Gastrocnemius medialis (tissue), 4 donors: ENCODE measurements at regions not wholly inside any gene's neighbourhood (a gene's known extent, or its start where the extent isn't known, plus 50 kb on each side); places are given as distances from the start of the nearest gene placed in this dataset.

Experiments
- POLR2A ChIP-seq, 2 donors: fragments of 450-650 bp; IDR thresholded peaks; one replicate each; pipeline ENCODE4 v1.6.1; 2017; ENCODE audit warnings: antibody characterized with exemption in 2 of 2, mild to moderate bottlenecking in 2 of 2, moderate library complexity in 2 of 2
- TF ChIP-seq, protein P1 (sequence below), 5 experiments: fragments of 450-650 bp in 3 of 5; fragments of 200-600 bp in 2 of 5; sonication (generic) in 2 of 5; IDR thresholded peaks in 4 of 5; conservative IDR thresholded peaks in 1 of 5; 1 replicate in 4 of 5; 2 replicates in 1 of 5; pipeline ENCODE4 v1.5.1; 2016 to 2019; ENCODE audit warnings: antibody characterized with exemption in 5 of 5, mild to moderate bottlenecking in 3 of 5, moderate library complexity in 3 of 5

DNA sequence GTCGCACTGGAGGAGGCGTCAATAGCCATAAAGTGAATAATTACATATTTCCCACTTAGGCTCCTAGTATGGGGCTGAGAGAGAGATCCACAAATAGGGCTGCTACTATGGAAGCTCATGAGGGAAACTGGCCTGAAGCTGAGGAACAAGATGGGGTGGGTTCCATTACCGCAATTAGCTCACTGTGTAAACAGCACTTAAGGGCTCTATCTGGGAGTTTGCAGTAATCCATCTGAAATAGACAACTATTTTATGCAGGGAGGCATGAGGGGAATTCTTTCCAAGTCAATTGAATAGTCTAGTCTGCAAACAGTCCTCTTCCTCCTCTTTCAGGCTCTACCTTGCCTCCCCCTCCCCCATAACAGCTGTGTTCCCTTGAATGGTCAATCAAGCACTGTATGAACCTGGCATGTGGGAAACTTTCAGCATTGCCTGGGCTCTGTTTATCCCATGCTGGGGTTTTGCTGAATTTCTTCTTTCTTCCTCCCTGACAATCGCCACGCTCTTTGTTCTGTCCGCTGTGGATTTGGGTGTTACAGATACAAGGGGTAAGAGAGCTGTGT is 56.1 kb upstream of the MAF start:
- TF ChIP-seq, protein P1, sequence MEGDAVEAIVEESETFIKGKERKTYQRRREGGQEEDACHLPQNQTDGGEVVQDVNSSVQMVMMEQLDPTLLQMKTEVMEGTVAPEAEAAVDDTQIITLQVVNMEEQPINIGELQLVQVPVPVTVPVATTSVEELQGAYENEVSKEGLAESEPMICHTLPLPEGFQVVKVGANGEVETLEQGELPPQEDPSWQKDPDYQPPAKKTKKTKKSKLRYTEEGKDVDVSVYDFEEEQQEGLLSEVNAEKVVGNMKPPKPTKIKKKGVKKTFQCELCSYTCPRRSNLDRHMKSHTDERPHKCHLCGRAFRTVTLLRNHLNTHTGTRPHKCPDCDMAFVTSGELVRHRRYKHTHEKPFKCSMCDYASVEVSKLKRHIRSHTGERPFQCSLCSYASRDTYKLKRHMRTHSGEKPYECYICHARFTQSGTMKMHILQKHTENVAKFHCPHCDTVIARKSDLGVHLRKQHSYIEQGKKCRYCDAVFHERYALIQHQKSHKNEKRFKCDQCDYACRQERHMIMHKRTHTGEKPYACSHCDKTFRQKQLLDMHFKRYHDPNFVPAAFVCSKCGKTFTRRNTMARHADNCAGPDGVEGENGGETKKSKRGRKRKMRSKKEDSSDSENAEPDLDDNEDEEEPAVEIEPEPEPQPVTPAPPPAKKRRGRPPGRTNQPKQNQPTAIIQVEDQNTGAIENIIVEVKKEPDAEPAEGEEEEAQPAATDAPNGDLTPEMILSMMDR (IDR thresholded peaks at IDR 0.05 in 4 of 5, conservative IDR thresholded peaks at IDR 0.05 in 1 of 5): no peak
- no peak for TF ChIP-seq POLR2A (IDR thresholded peaks at IDR 0.05)
